ENCODE measurements at regions not wholly inside any gene's neighbourhood (a gene's known extent, or its start where the extent isn't known, plus 50 kb on each side); places are given as distances from the start of the nearest gene placed in this dataset.

GRCh38 chr19:28694812-28695211, 518.1 kb downstream of the UQCRFS1 start:
- TF ChIP-seq E2F5 (CRISPR knock-in tag; IDR thresholded peaks at IDR 0.05) (no peak), ZNF671 (CRISPR knock-in tag; IDR thresholded peaks at IDR 0.05) (no peak)
- TF ChIP-seq, protein P1, sequence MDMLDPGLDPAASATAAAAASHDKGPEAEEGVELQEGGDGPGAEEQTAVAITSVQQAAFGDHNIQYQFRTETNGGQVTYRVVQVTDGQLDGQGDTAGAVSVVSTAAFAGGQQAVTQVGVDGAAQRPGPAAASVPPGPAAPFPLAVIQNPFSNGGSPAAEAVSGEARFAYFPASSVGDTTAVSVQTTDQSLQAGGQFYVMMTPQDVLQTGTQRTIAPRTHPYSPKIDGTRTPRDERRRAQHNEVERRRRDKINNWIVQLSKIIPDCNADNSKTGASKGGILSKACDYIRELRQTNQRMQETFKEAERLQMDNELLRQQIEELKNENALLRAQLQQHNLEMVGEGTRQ (CRISPR knock-in tag; IDR thresholded peaks at IDR 0.05): no peak
- TF ChIP-seq, protein P2, sequence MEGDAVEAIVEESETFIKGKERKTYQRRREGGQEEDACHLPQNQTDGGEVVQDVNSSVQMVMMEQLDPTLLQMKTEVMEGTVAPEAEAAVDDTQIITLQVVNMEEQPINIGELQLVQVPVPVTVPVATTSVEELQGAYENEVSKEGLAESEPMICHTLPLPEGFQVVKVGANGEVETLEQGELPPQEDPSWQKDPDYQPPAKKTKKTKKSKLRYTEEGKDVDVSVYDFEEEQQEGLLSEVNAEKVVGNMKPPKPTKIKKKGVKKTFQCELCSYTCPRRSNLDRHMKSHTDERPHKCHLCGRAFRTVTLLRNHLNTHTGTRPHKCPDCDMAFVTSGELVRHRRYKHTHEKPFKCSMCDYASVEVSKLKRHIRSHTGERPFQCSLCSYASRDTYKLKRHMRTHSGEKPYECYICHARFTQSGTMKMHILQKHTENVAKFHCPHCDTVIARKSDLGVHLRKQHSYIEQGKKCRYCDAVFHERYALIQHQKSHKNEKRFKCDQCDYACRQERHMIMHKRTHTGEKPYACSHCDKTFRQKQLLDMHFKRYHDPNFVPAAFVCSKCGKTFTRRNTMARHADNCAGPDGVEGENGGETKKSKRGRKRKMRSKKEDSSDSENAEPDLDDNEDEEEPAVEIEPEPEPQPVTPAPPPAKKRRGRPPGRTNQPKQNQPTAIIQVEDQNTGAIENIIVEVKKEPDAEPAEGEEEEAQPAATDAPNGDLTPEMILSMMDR (IDR thresholded peaks at IDR 0.05): no peak

Data from WTC11 (cell line).